Renal cortical epithelial cell (primary cell): ENCODE measurements at regions not wholly inside any gene's neighbourhood (a gene's known extent, or its start where the extent isn't known, plus 50 kb on each side); places are given as distances from the start of the nearest gene placed in this dataset.

Experiments
- DNase-seq: peaks from one replicate; pipeline ENCODE4 v3.0.0-alpha.2; 2011; ENCODE audit warnings: low read depth

DNA sequence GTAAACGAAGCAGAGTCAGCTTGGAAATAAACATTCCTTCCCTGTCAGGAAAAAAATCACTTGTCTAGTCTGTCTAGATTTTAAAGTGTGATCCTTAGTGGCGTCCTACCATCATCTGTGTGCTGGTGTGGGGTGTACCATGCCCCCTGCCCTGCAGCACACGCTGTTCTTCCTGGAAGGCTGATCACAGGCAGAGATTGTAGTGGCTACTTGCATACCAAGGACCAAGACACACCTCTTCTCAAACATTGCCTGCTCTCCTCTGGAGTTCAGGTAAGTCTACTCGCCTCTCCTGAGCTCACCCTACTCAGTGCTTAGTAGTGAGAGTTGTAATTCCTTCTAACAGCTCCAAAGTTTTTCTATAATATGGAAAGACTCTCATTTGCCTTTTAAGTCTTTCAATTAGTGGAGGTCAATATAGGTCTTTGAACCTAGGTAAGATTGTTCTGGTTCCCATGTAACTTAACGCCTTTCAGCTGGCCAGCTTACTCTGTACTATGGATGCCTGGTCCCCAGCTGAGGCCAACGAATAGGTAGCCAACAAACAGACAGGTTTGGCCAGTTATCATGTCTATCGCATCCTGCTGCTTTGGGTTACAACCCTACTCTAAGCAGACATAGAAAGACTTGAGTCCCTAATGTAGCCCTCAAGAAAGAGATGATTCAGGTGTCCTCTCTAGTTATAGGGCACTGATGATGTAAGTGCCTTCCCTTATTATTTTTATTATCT lies 55.4 kb downstream of the XCL1 start:
- peak; percentile 22 for DNase-seq

DNA sequence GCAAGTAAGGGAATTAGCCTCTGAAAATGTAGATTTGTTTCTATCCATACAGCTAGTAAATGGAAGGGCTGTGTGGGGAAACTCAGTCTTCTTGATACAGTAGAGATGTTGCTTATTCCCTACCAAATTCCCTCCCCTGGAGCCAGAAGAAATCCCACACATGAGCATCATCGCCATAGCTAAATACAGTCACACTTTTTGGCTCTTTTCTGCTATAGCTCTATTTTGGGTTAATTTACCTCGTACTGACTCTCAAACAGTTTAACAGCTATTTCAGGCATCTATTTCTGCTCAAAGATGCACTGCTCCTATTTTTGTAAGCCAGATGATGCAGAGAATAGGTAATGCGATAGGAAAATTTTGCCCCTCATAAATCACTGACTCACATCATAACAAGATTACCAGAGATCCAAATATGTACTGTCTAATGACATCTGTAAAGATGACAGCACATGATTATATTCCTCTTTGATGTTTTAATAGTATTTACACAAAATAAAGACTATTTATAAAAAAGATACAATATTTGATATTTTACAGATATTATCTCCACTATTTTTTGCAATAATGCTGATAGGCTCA lies 58.6 kb downstream of the XCL1 start:
- no peak for DNase-seq

DNA sequence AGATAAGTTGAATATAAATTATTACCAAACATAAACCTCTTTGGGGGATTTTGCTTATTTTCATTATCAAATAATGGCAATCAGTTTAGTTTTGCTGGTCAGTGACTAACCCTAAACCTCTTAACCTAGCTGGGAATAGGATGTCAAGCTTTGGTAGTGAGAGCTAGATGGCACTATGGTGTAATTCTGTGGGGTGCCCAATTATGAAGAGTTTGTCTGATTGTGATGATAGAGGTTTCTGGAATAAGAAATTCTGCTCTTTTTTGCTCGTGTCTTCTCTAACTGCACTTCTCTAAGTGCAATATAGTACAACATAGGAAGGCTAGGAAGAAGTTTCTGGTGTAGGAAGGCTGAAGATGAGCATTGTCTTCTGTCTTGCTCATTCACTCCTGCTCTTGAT lies 59.8 kb downstream of the XCL1 start:
- peak; percentile 70 for DNase-seq

DNA sequence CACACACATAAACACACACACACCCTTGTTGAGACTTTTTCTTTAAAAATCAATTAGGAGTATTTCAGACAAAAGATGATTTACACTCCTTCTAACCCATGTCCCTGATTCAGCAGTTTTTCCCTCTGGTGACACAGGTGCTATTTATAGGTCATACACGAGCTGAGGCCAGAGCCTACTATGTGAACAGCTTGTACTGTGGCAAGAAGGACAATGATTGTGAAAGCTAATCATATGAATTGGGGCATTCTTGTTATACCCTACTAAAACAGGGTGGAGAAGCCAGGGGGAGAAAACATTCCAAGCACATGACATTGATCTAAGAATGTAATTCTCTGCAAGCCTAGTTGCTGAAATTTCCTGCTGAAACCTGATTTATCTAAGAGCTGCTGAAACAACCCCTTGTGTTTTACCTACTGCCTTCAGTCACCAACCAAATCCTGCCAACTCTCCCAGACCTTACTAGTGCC lies 60.3 kb downstream of the XCL1 start:
- peak; percentile 94 for DNase-seq

- peak; percentile 67 for DNase-seq
These were observed 61.1 kb downstream of the XCL1 start for GRCh38 chr1:168637350-168637991.

GRCh38 chr1:168638884-168639283 lies 62.5 kb downstream of the XCL1 start:
- no peak for DNase-seq

- DNase-seq, result no peak
These were observed 63.8 kb downstream of the XCL1 start for GRCh38 chr1:168640182-168640581.

- no peak for DNase-seq
These were observed 64.4 kb downstream of the XCL1 start for GRCh38 chr1:168640836-168641235.

GRCh38 chr1:168643152-168643551 lies 66.7 kb downstream of the XCL1 start:
- peak; percentile 55 for DNase-seq
